HepG2 (cell line): ENCODE measurements at regions not wholly inside any gene's neighbourhood (a gene's known extent, or its start where the extent isn't known, plus 50 kb on each side); places are given as distances from the start of the nearest gene placed in this dataset.

Source experiments
- ATAC-seq: fragments of 200-7000 bp; cut with Tn5 transposase; 3 replicates; pipeline ENCODE4 v1.9.1; 2020; ENCODE audit warnings: mild to moderate bottlenecking, moderate library complexity
- BruUV-seq: library from RNA; stranded (reverse); fragments of 400-500 nt; replicated peaks from 2 replicates; lab custom pipeline; 2021; lab: Mats Ljungman, UMichigan
- CTCF ChIA-PET: fragments of 300-600 bp; formaldehyde crosslinking; extraction: SDS; loops from one replicate; lab custom pipeline; 2021; ENCODE audit warnings: low total read pairs, inconsistent platforms, low intra/inter-chr PET ratio; lab: Yijun Ruan, JAX
- POLR2A ChIA-PET: fragments of 350-600 bp; sonication (Branson Sonifier 250); formaldehyde crosslinking; loops from one replicate; lab custom pipeline; 2020; ENCODE audit warnings: antibody characterized with exemption, inconsistent platforms; lab: Yijun Ruan, JAX
- DNase-seq: peaks from one replicate; pipeline ENCODE4 v3.0.0-alpha.2; 2015; ENCODE audit warnings: low spot score
- FAIRE-seq: peaks from 3 replicates; lab custom pipeline; 2011; peaks lifted over from hg19 to GRCh38; lab: Jason Lieb, UNC
- H2AFZ ChIP-seq: one replicate; pipeline ENCODE4 v1.6.1; 2011; ENCODE audit warnings: low read length, inconsistent platforms
- H3K27ac ChIP-seq: fragments of 300-600 bp; 3 replicates; pipeline ENCODE4 v1.8.0; 2011; ENCODE audit warnings: mixed run types, mild to moderate bottlenecking, mixed read lengths, low read length, inconsistent platforms; ENCODE audit not compliant: insufficient read depth; ENCODE audit errors: extremely low read length
- H3K27me3 ChIP-seq, 2 experiments: fragments of 200-600 bp in 1 of 2; 2 replicates in 1 of 2; 3 replicates in 1 of 2; pipeline versions ENCODE4 v1.6.0 to v1.8.0; 2011; ENCODE audit warnings: low read length in 2 of 2, mild to moderate bottlenecking in 2 of 2, moderate library complexity in 2 of 2, inconsistent platforms in 1 of 2; ENCODE audit not compliant: insufficient read depth in 2 of 2, control insufficient read depth in 1 of 2
- H3K36me3 ChIP-seq, 2 experiments: fragments of 200-600 bp in 1 of 2; replicated peaks in 1 of 2; 2 replicates in 1 of 2; 3 replicates in 1 of 2; pipeline versions ENCODE4 v1.5.1 to v1.8.0; 2011; ENCODE audit warnings: low read length in 2 of 2, inconsistent platforms in 1 of 2; ENCODE audit not compliant: insufficient read depth in 2 of 2, control insufficient read depth in 1 of 2
- H3K4me1 ChIP-seq: 2 replicates; pipeline ENCODE4 v1.5.1; 2012; ENCODE audit warnings: low read length, inconsistent platforms; ENCODE audit not compliant: insufficient read depth
- H3K4me2 ChIP-seq: 2 replicates; pipeline ENCODE4 v1.6.0; 2011; ENCODE audit warnings: low read depth, low read length, inconsistent platforms
- H3K4me3 ChIP-seq, 3 experiments: fragments of 200-600 bp in 1 of 3; sonication (generic), shearing (Covaris generic) in 1 of 3; replicated peaks in 1 of 3; 2 replicates each; pipeline ENCODE4 v1.5.1; 2011 to 2016; ENCODE audit warnings: low read length in 3 of 3, inconsistent platforms in 2 of 3, low read depth in 2 of 3, mild to moderate bottlenecking in 2 of 3, control low read depth in 1 of 3, mixed read lengths in 1 of 3; ENCODE audit not compliant: insufficient read depth in 1 of 3
- H3K79me2 ChIP-seq: one replicate; pipeline ENCODE4 v1.6.1; 2011; ENCODE audit warnings: low read length, inconsistent platforms; ENCODE audit not compliant: insufficient read depth
- H3K9ac ChIP-seq: 2 replicates; pipeline ENCODE4 v1.6.0; 2011; ENCODE audit warnings: mild to moderate bottlenecking, low read depth, low read length, inconsistent platforms; ENCODE audit not compliant: insufficient read depth
- H3K9me3 ChIP-seq: 2 replicates; pipeline ENCODE4 v1.5.1; 2012; ENCODE audit warnings: mild to moderate bottlenecking, low read length
- H4K20me1 ChIP-seq: 2 replicates; pipeline ENCODE4 v1.6.0; 2011; ENCODE audit warnings: inconsistent platforms, mild to moderate bottlenecking, low read length, moderate library complexity; ENCODE audit not compliant: insufficient read depth
- CHCHD3 ChIP-seq: sonication (generic); formaldehyde crosslinking; IDR thresholded peaks from 2 replicates; pipeline ENCODE4 v1.8.0; 2022; ENCODE audit warnings: mild to moderate bottlenecking, missing genetic modification reagents, moderate library complexity
- HDAC1 ChIP-seq: sonication (generic); formaldehyde crosslinking; IDR thresholded peaks from 2 replicates; pipeline ENCODE4 v1.5.1; 2020; ENCODE audit warnings: mild to moderate bottlenecking, missing genetic modification reagents
- PAX8 ChIP-seq: sonication (generic); formaldehyde crosslinking; IDR thresholded peaks from 2 replicates; pipeline ENCODE4 v1.8.0; 2022; ENCODE audit warnings: mild to moderate bottlenecking, missing genetic modification reagents, borderline replicate concordance
- SP140L ChIP-seq: sonication (generic); formaldehyde crosslinking; IDR thresholded peaks from 2 replicates; pipeline ENCODE4 v1.4.0; 2020; ENCODE audit warnings: missing genetic modification reagents, borderline replicate concordance
- TERF1 ChIP-seq: sonication (generic); formaldehyde crosslinking; IDR thresholded peaks from 2 replicates; pipeline ENCODE4 v1.8.0; 2022; ENCODE audit warnings: mild to moderate bottlenecking, missing genetic modification reagents, moderate library complexity
- TGIF2 ChIP-seq: IDR thresholded peaks from 2 replicates; pipeline ENCODE4 v1.6.1; 2016; ENCODE audit warnings: control low read depth, missing compliant biosample characterization
- ZNF234 ChIP-seq: sonication (generic); formaldehyde crosslinking; conservative IDR thresholded peaks from 2 replicates; pipeline ENCODE4 v1.5.1; 2020; ENCODE audit warnings: mild to moderate bottlenecking, missing genetic modification reagents
- ZNF431 ChIP-seq: sonication (generic); formaldehyde crosslinking; IDR thresholded peaks from 2 replicates; pipeline ENCODE4 v1.9.0; 2022; ENCODE audit warnings: missing genetic modification reagents, low read depth, mild to moderate bottlenecking, borderline replicate concordance
- ZNF614 ChIP-seq: IDR thresholded peaks from 2 replicates; pipeline ENCODE4 v1.6.1; 2018; ENCODE audit warnings: missing biosample characterization, missing genetic modification reagents, inconsistent platforms, borderline replicate concordance
- WGBS: methylation state at CpG from one replicate; pipeline ENCODE4 v1.1.6; 2017; ENCODE audit warnings: low lambda C conversion rate; 5-methylcytosine and 5-hydroxymethylcytosine counted together
- in situ Hi-C: cut with HindIII; loops from 2 replicates; pipeline ENCODE4 v1.10.0; 2017; ENCODE audit warnings: low pct_unique_long_range_greater_than_20kb; ENCODE audit not compliant: extremely low pct_ligation_motif_present
- intact Hi-C: fragments of 100-400 bp; cut with micrococcal nuclease; formaldehyde crosslinking; loops from one replicate; pipeline ENCODE4 v1.10.0; 2022; ENCODE audit not compliant: unreplicated experiment

- TF ChIP-seq TERF1 (CRISPR knock-in tag) (no peak), ZNF234 (no peak), TGIF2 (CRISPR knock-in tag) (no peak), ZNF614 (CRISPR knock-in tag) (no peak), SP140L (CRISPR knock-in tag) (no peak)
Observed at GRCh38 chr19:28949027-28949426, 263.9 kb downstream of the UQCRFS1 start (continued).

- no peaks in the 10 kb centered on the region for H3K79me2 ChIP-seq
- no TSS peak for BruUV-seq
- in situ Hi-C loops (no loop called here), intact Hi-C loops (no loop called here)
- no peak for DNase-seq
- H3K4me3 ChIP-seq, result no peak overlapping the region
- H3K4me2 ChIP-seq, result no peak overlapping the region
- WGBS, result 0% methylated on average over 1 of the region's 5 CpGs
- no peak for ATAC-seq
- no peak for TF ChIP-seq PAX8 (CRISPR knock-in tag)
- no peak for TF ChIP-seq CHCHD3 (CRISPR knock-in tag)
- no peak for TF ChIP-seq HDAC1 (CRISPR knock-in tag)
- no peak for TF ChIP-seq ZNF431 (CRISPR knock-in tag)
- POLR2A ChIA-PET, result no interaction called here
- no peaks in the 10 kb centered on the region for H4K20me1 ChIP-seq
- peaks cover 12% of the 10 kb centered on the region for H3K9me3 ChIP-seq
- no peaks in the 10 kb centered on the region for H3K4me1 ChIP-seq
- H3K36me3 ChIP-seq, result no peaks in the 10 kb centered on the region
- no peak overlapping the region for H3K27ac ChIP-seq
- no peaks in the 10 kb centered on the region for H3K27me3 ChIP-seq
- H2AFZ ChIP-seq, result no peak overlapping the region
- CTCF ChIA-PET, result no interaction called here
- H3K9ac ChIP-seq, result no peak overlapping the region
- FAIRE-seq, result no peak
Observed at GRCh38 chr19:28948566-28948965, 264.4 kb downstream of the UQCRFS1 start.
